ENCODE measurements at regions not wholly inside any gene's neighbourhood (a gene's known extent, or its start where the extent isn't known, plus 50 kb on each side); places are given as distances from the start of the nearest gene placed in this dataset.

DNA sequence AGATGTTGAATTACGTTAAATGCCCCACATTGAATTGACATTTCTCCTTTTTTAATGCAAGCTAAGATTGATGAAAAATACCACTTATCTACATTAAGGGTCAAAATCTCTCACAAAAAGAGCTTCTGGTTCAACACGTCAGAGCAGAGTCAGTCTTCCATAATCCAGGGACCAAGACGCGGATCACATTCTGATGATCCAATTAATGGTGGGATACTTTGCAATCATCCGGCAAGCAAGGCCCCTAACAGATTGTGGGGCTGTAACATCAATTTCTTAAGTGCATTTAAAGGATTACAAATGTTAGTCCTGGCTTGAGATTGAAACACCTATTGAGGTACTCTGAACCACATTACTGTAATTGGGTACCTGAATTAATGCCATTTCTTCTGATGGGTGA, 120.2 kb upstream of the ESRRG start:
- Histone ChIP-seq H3K9me3 (no peaks in the 10 kb centered on the region), H3K27ac (ENCODE audit: low read length) (no peak overlapping the region), H3K36me3 (ENCODE audit: control insufficient read depth in 2 of 2, extremely low read depth in 1 of 2, insufficient read depth in 1 of 2, low read length in 1 of 2) (no peaks in the 10 kb centered on the region), H3K4me1 (ENCODE audit: control insufficient read depth in 1 of 2, extremely low read depth in 1 of 2, insufficient read depth in 2 of 2, low read length in 2 of 2) (no peaks in the 10 kb centered on the region), H3K4me3 (ENCODE audit: control insufficient read depth in 1 of 2, extremely low read depth in 1 of 2, low read length in 1 of 2) (no peak overlapping the region), H3K27me3 (replicated peaks in 1 of 2; ENCODE audit: control insufficient read depth in 2 of 2, extremely low read depth in 1 of 2, insufficient read depth in 2 of 2, low read length in 1 of 2) (no peaks in the 10 kb centered on the region)
- no peaks in the 10 kb centered on the region for H3K36me3 Mint-ChIP-seq
- POLR2A ChIA-PET: no interaction called here
- no peak overlapping the region for H3K27ac Mint-ChIP-seq
- 94% methylated on average over 3 of the region's 5 CpGs for WGBS (ENCODE audit: insufficient coverage)
- ATAC-seq (replicated peaks in 1 of 4): no peak
- H3K4me3 Mint-ChIP-seq: no peak overlapping the region
- CTCF ChIA-PET: no interaction called here
- H3K9me3 Mint-ChIP-seq: peaks cover 6 to 14% (median 8%) of the 10 kb centered on the region in 3 donors
- no peaks in the 10 kb centered on the region for H3K27me3 Mint-ChIP-seq
- DNase-seq: no peak
- no peaks in the 10 kb centered on the region for H3K4me1 Mint-ChIP-seq

- H3K27ac ChIP-seq (ENCODE audit: low read length): no peak overlapping the region
- ChIA-PET CTCF (no interaction called here), POLR2A (no interaction called here)
- DNase-seq: no peak
- no peak overlapping the region for H3K4me3 ChIP-seq (ENCODE audit: control insufficient read depth in 1 of 2, extremely low read depth in 1 of 2, low read length in 1 of 2)
- H3K27me3 ChIP-seq (replicated peaks in 1 of 2; ENCODE audit: control insufficient read depth in 2 of 2, extremely low read depth in 1 of 2, insufficient read depth in 2 of 2, low read length in 1 of 2): no peaks in the 10 kb centered on the region
- Mint-ChIP-seq H3K4me3 (no peak overlapping the region), H3K36me3 (no peaks in the 10 kb centered on the region), H3K27ac (no peak overlapping the region), H3K4me1 (no peaks in the 10 kb centered on the region), H3K27me3 (no peaks in the 10 kb centered on the region), H3K9me3 (peaks cover 6 to 14% (median 6%) of the 10 kb centered on the region in 3 donors)
- H3K36me3 ChIP-seq (ENCODE audit: control insufficient read depth in 2 of 2, extremely low read depth in 1 of 2, insufficient read depth in 1 of 2, low read length in 1 of 2): no peaks in the 10 kb centered on the region
- no CpG with 5 or more reads among the region's 3 CpGs for WGBS (ENCODE audit: insufficient coverage)
- no peaks in the 10 kb centered on the region for H3K4me1 ChIP-seq (ENCODE audit: control insufficient read depth in 1 of 2, extremely low read depth in 1 of 2, insufficient read depth in 2 of 2, low read length in 2 of 2)
- H3K9me3 ChIP-seq: no peaks in the 10 kb centered on the region
- ATAC-seq (replicated peaks in 1 of 4): no peak
Observed at GRCh38 chr1:216841165-216841564, 117.9 kb upstream of the ESRRG start.

DNA sequence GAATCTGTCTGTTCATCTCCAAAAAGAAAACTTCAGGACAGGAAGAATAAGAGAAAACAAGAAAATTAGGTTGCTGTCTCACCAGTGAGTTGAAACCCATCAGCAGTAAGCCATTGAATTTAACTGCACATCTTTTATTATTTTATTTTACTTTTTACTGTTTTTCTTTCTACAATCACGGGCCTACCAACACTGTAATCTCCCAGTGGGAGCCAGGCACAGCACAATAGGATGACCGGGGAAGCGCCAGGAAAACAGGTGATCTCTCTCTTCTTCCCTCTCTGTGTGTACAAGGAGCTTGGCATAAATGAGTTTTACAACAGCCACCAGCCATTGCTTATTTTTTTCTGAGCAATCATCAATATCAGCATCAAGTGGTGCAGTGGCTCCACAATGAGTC, 113.1 kb upstream of the ESRRG start:
- CTCF ChIA-PET: interaction anchor here in 1 of 2 donors (0.7 kb wide), 1 partner anchor 1006 kb away, joined by 3 read pairs; no protein-coding TSS in a partner anchor
- POLR2A ChIA-PET: no interaction called here

DNA sequence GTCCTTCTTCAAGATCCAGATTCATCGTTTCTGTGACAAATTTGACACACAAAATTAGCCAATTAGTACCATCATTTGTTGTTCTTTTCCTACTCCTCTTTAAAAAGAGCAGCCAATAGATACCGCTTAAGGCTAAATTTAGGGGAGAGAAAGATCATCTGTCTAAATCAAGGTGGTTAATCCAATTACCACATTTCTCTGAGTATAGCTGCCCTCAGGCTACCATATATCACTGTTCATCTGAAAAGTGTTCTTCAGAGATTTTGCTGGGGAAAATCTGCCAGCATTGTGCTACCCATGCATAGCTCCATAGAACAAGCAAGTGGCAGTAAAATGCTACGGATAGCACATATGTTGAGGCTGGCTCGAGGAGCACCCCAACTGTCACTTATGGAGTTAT, 110.3 kb upstream of the ESRRG start:
- 83% methylated on average over 2 of the region's 4 CpGs for WGBS (ENCODE audit: insufficient coverage)
- no peaks in the 10 kb centered on the region for H3K4me1 ChIP-seq (ENCODE audit: control insufficient read depth in 1 of 2, extremely low read depth in 1 of 2, insufficient read depth in 2 of 2, low read length in 2 of 2)
- POLR2A ChIA-PET: no interaction called here
- DNase-seq (no peak), ATAC-seq (replicated peaks in 1 of 4) (no peak)
- no peak overlapping the region for H3K4me3 ChIP-seq (ENCODE audit: control insufficient read depth in 1 of 2, extremely low read depth in 1 of 2, low read length in 1 of 2)
- Mint-ChIP-seq H3K27me3 (no peaks in the 10 kb centered on the region), H3K4me1 (no peaks in the 10 kb centered on the region), H3K36me3 (no peaks in the 10 kb centered on the region), H3K27ac (no peak overlapping the region), H3K4me3 (no peak overlapping the region), H3K9me3 (peaks cover 6 to 10% (median 10%) of the 10 kb centered on the region in 3 donors)
- H3K9me3 ChIP-seq: no peaks in the 10 kb centered on the region
- no peak overlapping the region for H3K27ac ChIP-seq (ENCODE audit: low read length)
- H3K27me3 ChIP-seq (replicated peaks in 1 of 2; ENCODE audit: control insufficient read depth in 2 of 2, extremely low read depth in 1 of 2, insufficient read depth in 2 of 2, low read length in 1 of 2): no peaks in the 10 kb centered on the region
- CTCF ChIA-PET: no interaction called here
- no peaks in the 10 kb centered on the region for H3K36me3 ChIP-seq (ENCODE audit: control insufficient read depth in 2 of 2, extremely low read depth in 1 of 2, insufficient read depth in 1 of 2, low read length in 1 of 2)

More for the DNA sequence above, 113.1 kb upstream of the ESRRG start:
- H3K27ac ChIP-seq (ENCODE audit: low read length): no peak overlapping the region
- Mint-ChIP-seq H3K4me3 (no peak overlapping the region), H3K27ac (no peak overlapping the region), H3K36me3 (no peaks in the 10 kb centered on the region), H3K27me3 (no peaks in the 10 kb centered on the region), H3K9me3 (peaks cover 6 to 20% (median 12%) of the 10 kb centered on the region in 3 donors), H3K4me1 (no peaks in the 10 kb centered on the region)
- H3K4me3 ChIP-seq (ENCODE audit: control insufficient read depth in 1 of 2, extremely low read depth in 1 of 2, low read length in 1 of 2): no peak overlapping the region
- no peaks in the 10 kb centered on the region for H3K4me1 ChIP-seq (ENCODE audit: control insufficient read depth in 1 of 2, extremely low read depth in 1 of 2, insufficient read depth in 2 of 2, low read length in 2 of 2)
- no peaks in the 10 kb centered on the region for H3K9me3 ChIP-seq
- no CpG with 5 or more reads among the region's 3 CpGs for WGBS (ENCODE audit: insufficient coverage)
- H3K36me3 ChIP-seq (ENCODE audit: control insufficient read depth in 2 of 2, extremely low read depth in 1 of 2, insufficient read depth in 1 of 2, low read length in 1 of 2): no peaks in the 10 kb centered on the region
- no peak for DNase-seq
- no peaks in the 10 kb centered on the region for H3K27me3 ChIP-seq (replicated peaks in 1 of 2; ENCODE audit: control insufficient read depth in 2 of 2, extremely low read depth in 1 of 2, insufficient read depth in 2 of 2, low read length in 1 of 2)
- no peak for ATAC-seq (replicated peaks in 1 of 4)

GRCh38 chr1:216832192-216832591, 109.0 kb upstream of the ESRRG start:
- ATAC-seq (replicated peaks in 1 of 4): no peak
- WGBS (ENCODE audit: insufficient coverage): 83% methylated on average over 2 of the region's 3 CpGs
- no peaks in the 10 kb centered on the region for H3K36me3 ChIP-seq (ENCODE audit: control insufficient read depth in 2 of 2, extremely low read depth in 1 of 2, insufficient read depth in 1 of 2, low read length in 1 of 2)
- Mint-ChIP-seq H3K4me1 (no peaks in the 10 kb centered on the region), H3K9me3 (peaks cover 6 to 10% (median 10%) of the 10 kb centered on the region in 3 donors), H3K27me3 (no peaks in the 10 kb centered on the region), H3K4me3 (no peak overlapping the region), H3K36me3 (no peaks in the 10 kb centered on the region), H3K27ac (no peak overlapping the region)
- POLR2A ChIA-PET: no interaction called here
- no peak overlapping the region for H3K4me3 ChIP-seq (ENCODE audit: control insufficient read depth in 1 of 2, extremely low read depth in 1 of 2, low read length in 1 of 2)
- no peak overlapping the region for H3K27ac ChIP-seq (ENCODE audit: low read length)
- CTCF ChIA-PET: interaction anchor here in 1 of 2 donors (0.6 kb wide), 1 partner anchor 142 kb away, joined by 6 read pairs; no protein-coding TSS in a partner anchor
- no peaks in the 10 kb centered on the region for H3K9me3 ChIP-seq
- H3K27me3 ChIP-seq (replicated peaks in 1 of 2; ENCODE audit: control insufficient read depth in 2 of 2, extremely low read depth in 1 of 2, insufficient read depth in 2 of 2, low read length in 1 of 2): no peaks in the 10 kb centered on the region
- no peak for DNase-seq
- no peaks in the 10 kb centered on the region for H3K4me1 ChIP-seq (ENCODE audit: control insufficient read depth in 1 of 2, extremely low read depth in 1 of 2, insufficient read depth in 2 of 2, low read length in 2 of 2)

- Histone ChIP-seq H3K4me3 (ENCODE audit: control insufficient read depth in 1 of 2, extremely low read depth in 1 of 2, low read length in 1 of 2) (no peak overlapping the region), H3K27me3 (replicated peaks in 1 of 2; ENCODE audit: control insufficient read depth in 2 of 2, extremely low read depth in 1 of 2, insufficient read depth in 2 of 2, low read length in 1 of 2) (no peaks in the 10 kb centered on the region), H3K9me3 (no peaks in the 10 kb centered on the region), H3K36me3 (ENCODE audit: control insufficient read depth in 2 of 2, extremely low read depth in 1 of 2, insufficient read depth in 1 of 2, low read length in 1 of 2) (no peaks in the 10 kb centered on the region), H3K27ac (ENCODE audit: low read length) (no peak overlapping the region), H3K4me1 (ENCODE audit: control insufficient read depth in 1 of 2, extremely low read depth in 1 of 2, insufficient read depth in 2 of 2, low read length in 2 of 2) (no peaks in the 10 kb centered on the region)
- Mint-ChIP-seq H3K4me1 (no peaks in the 10 kb centered on the region), H3K9me3 (peaks cover 9 to 10% (median 10%) of the 10 kb centered on the region in 3 donors), H3K4me3 (no peak overlapping the region), H3K36me3 (no peaks in the 10 kb centered on the region), H3K27me3 (no peaks in the 10 kb centered on the region), H3K27ac (no peak overlapping the region)
- DNase-seq: no peak
- POLR2A ChIA-PET: no interaction called here
- ATAC-seq (replicated peaks in 1 of 4): no peak
- CTCF ChIA-PET: no interaction called here
- 89% methylated on average over 7 of the region's 10 CpGs for WGBS (ENCODE audit: insufficient coverage)
Observed at GRCh38 chr1:216830424-216831210, 107.4 kb upstream of the ESRRG start.

All from T-cell (primary cell).